Heart left ventricle (tissue), 13 donors: ENCODE measurements at regions not wholly inside any gene's neighbourhood (a gene's known extent, or its start where the extent isn't known, plus 50 kb on each side); places are given as distances from the start of the nearest gene placed in this dataset.

Experiments
- POLR2A ChIP-seq, 2 donors: fragments of 450-650 bp; IDR thresholded peaks; one replicate each; pipeline ENCODE4 v1.6.1; 2017; ENCODE audit warnings: antibody characterized with exemption in 2 of 2, mild to moderate bottlenecking in 2 of 2, moderate library complexity in 2 of 2
- TF ChIP-seq, protein P1 (sequence below), 12 donors: fragments of 200-600 bp; sonication (generic) in 4 of 12; IDR thresholded peaks; one replicate each; pipeline versions ENCODE4 v1.5.0 to v1.8.0; 2018 to 2022; ENCODE audit warnings: antibody characterized with exemption in 12 of 12, mild to moderate bottlenecking in 5 of 12
- donor health status: ischemic (EF 13 %, LVEDD 7.1; RV severe dilation, severe dysfunction).
- donor health status: DM: no; HTN: yes; CAD: no.
- donor health status: DM: no; HTN: no; CAD: no.
- donor health status: ischemic (EF 25% LVEDD 6.9; RV normal size, moderate dysfunction).
- donor health status: ischemic (EF 25% LVEDD 5.7; RV mildly dilated, moderate dysfunction).
- donor health status: ischemic (EF 35%, LVEDD 5.7; RV mildly dilated, moderate dysfunction).
- donor health status: nonischemic (EF 11% LVEDD 7.7; RV severe dilation, severe dysfunction).
- donor health status: DM: yes; HTN: yes; CAD: no.
- donor health status: PGD.
- donor health status: ischemic (EF 29% LVEDD 5.4; RV normal size, mild dysfunction).
- donor health status: nonischemic (EF 23%, LVEDD 6.1; RV moderate dilation, normal function).

DNA sequence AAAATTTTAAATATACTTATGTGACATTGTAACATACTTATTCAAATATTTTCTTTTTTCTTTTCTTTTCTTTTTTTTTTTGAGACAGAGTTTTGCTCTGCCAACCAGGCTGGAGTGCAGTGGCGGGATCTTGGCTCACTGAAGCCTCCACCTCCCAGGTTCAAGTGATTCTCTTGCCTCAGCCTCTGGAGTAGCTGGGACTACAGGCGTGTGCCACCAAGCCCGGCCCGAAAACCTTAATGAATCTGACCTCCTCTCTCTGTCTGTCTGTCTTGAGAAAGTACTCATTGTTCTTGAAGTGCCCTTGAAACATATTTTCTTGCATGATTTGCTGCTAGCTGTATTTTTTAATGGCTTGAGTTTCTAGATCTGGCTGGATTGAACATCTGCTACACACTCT lies 136.8 kb downstream of the ANAPC4 start:
- TF ChIP-seq, protein P1, sequence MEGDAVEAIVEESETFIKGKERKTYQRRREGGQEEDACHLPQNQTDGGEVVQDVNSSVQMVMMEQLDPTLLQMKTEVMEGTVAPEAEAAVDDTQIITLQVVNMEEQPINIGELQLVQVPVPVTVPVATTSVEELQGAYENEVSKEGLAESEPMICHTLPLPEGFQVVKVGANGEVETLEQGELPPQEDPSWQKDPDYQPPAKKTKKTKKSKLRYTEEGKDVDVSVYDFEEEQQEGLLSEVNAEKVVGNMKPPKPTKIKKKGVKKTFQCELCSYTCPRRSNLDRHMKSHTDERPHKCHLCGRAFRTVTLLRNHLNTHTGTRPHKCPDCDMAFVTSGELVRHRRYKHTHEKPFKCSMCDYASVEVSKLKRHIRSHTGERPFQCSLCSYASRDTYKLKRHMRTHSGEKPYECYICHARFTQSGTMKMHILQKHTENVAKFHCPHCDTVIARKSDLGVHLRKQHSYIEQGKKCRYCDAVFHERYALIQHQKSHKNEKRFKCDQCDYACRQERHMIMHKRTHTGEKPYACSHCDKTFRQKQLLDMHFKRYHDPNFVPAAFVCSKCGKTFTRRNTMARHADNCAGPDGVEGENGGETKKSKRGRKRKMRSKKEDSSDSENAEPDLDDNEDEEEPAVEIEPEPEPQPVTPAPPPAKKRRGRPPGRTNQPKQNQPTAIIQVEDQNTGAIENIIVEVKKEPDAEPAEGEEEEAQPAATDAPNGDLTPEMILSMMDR (IDR thresholded peaks at IDR 0.05): no peak
- no peak for TF ChIP-seq POLR2A (IDR thresholded peaks at IDR 0.05)
